B cell (primary cell): ENCODE measurements at regions not wholly inside any gene's neighbourhood (a gene's known extent, or its start where the extent isn't known, plus 50 kb on each side); places are given as distances from the start of the nearest gene placed in this dataset.
"Not testable (repeated sequence)": the region's sequence is repeated elsewhere in the genome, so short reads cannot be mapped to it uniquely, and the experiment has no call there.

Source experiments
- ATAC-seq: fragments of 200-7000 bp; cut with Tn5 transposase; one replicate; pipeline ENCODE4 v1.10.0; 2021; ENCODE audit warnings: low read depth, mild to moderate bottlenecking, moderate number of reproducible peaks, moderate library complexity
- CTCF ChIA-PET: fragments of 350-600 bp; sonication (Branson Sonifier 250); formaldehyde crosslinking; loops from one replicate; lab custom pipeline; 2021; ENCODE audit warnings: antibody characterized with exemption, inconsistent platforms; lab: Charles Lee
- POLR2A ChIA-PET: fragments of 350-600 bp; sonication (Branson Sonifier 250); formaldehyde crosslinking; loops from one replicate; lab custom pipeline; 2021; ENCODE audit warnings: antibody characterized with exemption; lab: Charles Lee
- DNase-seq: peaks from one replicate; pipeline ENCODE4 v3.0.0; 2013
- H2AFZ ChIP-seq: 2 replicates; pipeline ENCODE4 v1.6.1; 2012; ENCODE audit warnings: mild to moderate bottlenecking, low read depth, low read length; ENCODE audit not compliant: insufficient read depth, poor library complexity, severe bottlenecking
- H3K27ac ChIP-seq, 2 donors: 1 replicate in 1 of 2; 2 replicates in 1 of 2; pipeline ENCODE4 v1.5.1; 2012 to 2013; ENCODE audit warnings: low read length in 2 of 2, mild to moderate bottlenecking in 2 of 2, moderate library complexity in 1 of 2
- H3K27me3 ChIP-seq, 4 experiments: fragments of 200-600 bp in 1 of 4; sonication (generic) in 1 of 4; replicated peaks in 1 of 4; 1 replicate in 2 of 4; 2 replicates in 2 of 4; pipeline versions ENCODE4 v1.6.1 to v1.7.0; 2013 to 2016; ENCODE audit warnings: low read length in 3 of 4, mild to moderate bottlenecking in 2 of 4, mixed read lengths in 1 of 4, moderate library complexity in 1 of 4; ENCODE audit not compliant: insufficient read depth in 4 of 4, control insufficient read depth in 3 of 4; ENCODE audit errors: control extremely low read depth in 1 of 4
- H3K36me3 ChIP-seq, 2 experiments: replicated peaks in 1 of 2; 1 replicate in 1 of 2; 2 replicates in 1 of 2; pipeline versions ENCODE4 v1.6.1 to v1.7.1; 2013; ENCODE audit warnings: low read length in 1 of 2; ENCODE audit not compliant: insufficient read depth in 2 of 2, control insufficient read depth in 1 of 2; ENCODE audit errors: control extremely low read depth in 1 of 2, extremely low read depth in 1 of 2
- H3K4me1 ChIP-seq, 2 donors: fragments of 200-600 bp in 1 of 2; sonication (generic) in 1 of 2; 1 replicate in 1 of 2; 2 replicates in 1 of 2; pipeline versions ENCODE4 v1.5.1 to v1.6.1; 2013 to 2017; ENCODE audit warnings: low read length in 2 of 2; ENCODE audit not compliant: control insufficient read depth in 2 of 2, insufficient read depth in 2 of 2
- H3K4me2 ChIP-seq: replicated peaks from 2 replicates; pipeline ENCODE3; 2012; ENCODE audit warnings: mild to moderate bottlenecking, low read depth, low read length; ENCODE audit not compliant: poor library complexity, severe bottlenecking
- H3K4me3 ChIP-seq, 5 experiments: fragments of 200-600 bp in 1 of 5; sonication (generic) in 1 of 5; 1 replicate in 3 of 5; 2 replicates in 2 of 5; pipeline versions ENCODE4 v1.5.1 to v1.7.0; 2011 to 2016; ENCODE audit warnings: low read length in 4 of 5, mild to moderate bottlenecking in 4 of 5, low read depth in 2 of 5, control low read depth in 1 of 5, moderate library complexity in 1 of 5; ENCODE audit not compliant: insufficient read depth in 1 of 5; ENCODE audit errors: control extremely low read depth in 1 of 5, extremely low read depth in 1 of 5
- H3K79me2 ChIP-seq: fragments of 200-600 bp; sonication (generic); one replicate; pipeline ENCODE4 v1.6.0; 2016; ENCODE audit warnings: low read length; ENCODE audit not compliant: control insufficient read depth, insufficient read depth
- H3K9ac ChIP-seq: fragments of 200-600 bp; sonication (generic); 2 replicates; pipeline ENCODE4 v1.6.1; 2017; ENCODE audit warnings: mild to moderate bottlenecking, low read length, moderate library complexity
- H3K9me3 ChIP-seq, 3 donors: one replicate each; pipeline versions ENCODE4 v1.6.1 to v1.7.1; 2013; ENCODE audit warnings: low read length in 2 of 3; ENCODE audit not compliant: control insufficient read depth in 2 of 3, insufficient read depth in 1 of 3; ENCODE audit errors: control extremely low read depth in 1 of 3
- H4K20me1 ChIP-seq: 2 replicates; pipeline ENCODE4 v1.6.0; 2012; ENCODE audit warnings: mild to moderate bottlenecking, low read length; ENCODE audit not compliant: insufficient read depth, control insufficient read depth, poor library complexity, severe bottlenecking
- H3K27ac Mint-ChIP-seq: one replicate; pipeline ENCODE4 v1.8.0; 2021; ENCODE audit warnings: mixed read lengths
- H3K27me3 Mint-ChIP-seq: one replicate; pipeline ENCODE4 v1.8.0; 2021; ENCODE audit warnings: mixed read lengths
- H3K4me1 Mint-ChIP-seq: one replicate; pipeline ENCODE4 v1.8.0; 2021; ENCODE audit warnings: mixed read lengths
- H3K4me3 Mint-ChIP-seq: one replicate; pipeline ENCODE4 v1.8.0; 2021; ENCODE audit warnings: mixed read lengths
- H3K9me3 Mint-ChIP-seq: one replicate; pipeline ENCODE4 v1.8.0; 2022; ENCODE audit warnings: mixed read lengths; ENCODE audit not compliant: insufficient read depth
- EZH2 ChIP-seq: IDR thresholded peaks from 2 replicates; pipeline ENCODE4 v1.6.1; 2012; ENCODE audit warnings: borderline replicate concordance, low read depth, mild to moderate bottlenecking, moderate library complexity, low read length; ENCODE audit not compliant: insufficient read depth, poor library complexity, severe bottlenecking
- WGBS: methylation state at CpG from one replicate; pipeline ENCODE4 v1.1.5; 2013; ENCODE audit warnings: missing lambda C conversion rate; ENCODE audit not compliant: insufficient coverage; 5-methylcytosine and 5-hydroxymethylcytosine counted together
- intact Hi-C: fragments of 100-400 bp; cut with micrococcal nuclease; formaldehyde crosslinking; loops from one replicate; pipeline ENCODE4 v1.10.0; 2022
- TF ChIP-seq, protein P1 (sequence below): fragments of 200-600 bp; IDR thresholded peaks from one replicate; pipeline ENCODE4 v1.8.0; 2022; ENCODE audit warnings: antibody characterized with exemption, mild to moderate bottlenecking

- H3K4me3 Mint-ChIP-seq = no peak overlapping the region
- ATAC-seq (no peak), DNase-seq (no peak)
- H3K4me3 ChIP-seq = no peak overlapping the region
- peaks cover 0 to 5% (median 0%) of the 10 kb centered on the region in 4 experiments for H3K27me3 ChIP-seq
- no peaks in the 10 kb centered on the region for H3K4me1 ChIP-seq
- no peak overlapping the region for H3K9ac ChIP-seq
- H3K79me2 ChIP-seq = no peaks in the 10 kb centered on the region
- intact Hi-C loops = no loop called here
- no peak overlapping the region for H3K27ac ChIP-seq
- no peak overlapping the region for H2AFZ ChIP-seq
- ChIA-PET POLR2A (no interaction called here), CTCF (interaction anchor here (0.9 kb wide), 1 partner anchor 342 kb away, joined by 4 read pairs; no protein-coding TSS in a partner anchor)
- H3K27me3 Mint-ChIP-seq = peaks cover 7% of the 10 kb centered on the region
- no peak overlapping the region for H3K27ac Mint-ChIP-seq
- no peak overlapping the region for H3K4me2 ChIP-seq
- H3K9me3 Mint-ChIP-seq = no peaks in the 10 kb centered on the region
- H4K20me1 ChIP-seq = no peaks in the 10 kb centered on the region
- H3K4me1 Mint-ChIP-seq = no peaks in the 10 kb centered on the region
- no peaks in the 10 kb centered on the region for H3K9me3 ChIP-seq
- TF ChIP-seq, protein P1, sequence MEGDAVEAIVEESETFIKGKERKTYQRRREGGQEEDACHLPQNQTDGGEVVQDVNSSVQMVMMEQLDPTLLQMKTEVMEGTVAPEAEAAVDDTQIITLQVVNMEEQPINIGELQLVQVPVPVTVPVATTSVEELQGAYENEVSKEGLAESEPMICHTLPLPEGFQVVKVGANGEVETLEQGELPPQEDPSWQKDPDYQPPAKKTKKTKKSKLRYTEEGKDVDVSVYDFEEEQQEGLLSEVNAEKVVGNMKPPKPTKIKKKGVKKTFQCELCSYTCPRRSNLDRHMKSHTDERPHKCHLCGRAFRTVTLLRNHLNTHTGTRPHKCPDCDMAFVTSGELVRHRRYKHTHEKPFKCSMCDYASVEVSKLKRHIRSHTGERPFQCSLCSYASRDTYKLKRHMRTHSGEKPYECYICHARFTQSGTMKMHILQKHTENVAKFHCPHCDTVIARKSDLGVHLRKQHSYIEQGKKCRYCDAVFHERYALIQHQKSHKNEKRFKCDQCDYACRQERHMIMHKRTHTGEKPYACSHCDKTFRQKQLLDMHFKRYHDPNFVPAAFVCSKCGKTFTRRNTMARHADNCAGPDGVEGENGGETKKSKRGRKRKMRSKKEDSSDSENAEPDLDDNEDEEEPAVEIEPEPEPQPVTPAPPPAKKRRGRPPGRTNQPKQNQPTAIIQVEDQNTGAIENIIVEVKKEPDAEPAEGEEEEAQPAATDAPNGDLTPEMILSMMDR = no peak
- TF ChIP-seq EZH2 = no peak
- no peaks in the 10 kb centered on the region for H3K36me3 ChIP-seq
Observed at GRCh38 chr10:23657677-23658076, 218.8 kb downstream of the OTUD1 start.

GRCh38 chr10:23671866-23672265 is 233.0 kb downstream of the OTUD1 start:
- POLR2A ChIA-PET, intact Hi-C loops, H4K20me1 ChIP-seq, H3K27me3 Mint-ChIP-seq, H3K27ac Mint-ChIP-seq, H3K27ac ChIP-seq, DNase-seq, H3K4me3 Mint-ChIP-seq, CTCF ChIA-PET, H3K4me2 ChIP-seq, ATAC-seq, H3K9me3 Mint-ChIP-seq, H3K4me1 ChIP-seq, H3K79me2 ChIP-seq, H3K4me3 ChIP-seq, H3K36me3 ChIP-seq, H3K9me3 ChIP-seq, H2AFZ ChIP-seq, H3K4me1 Mint-ChIP-seq, H3K27me3 ChIP-seq, H3K9ac ChIP-seq: not testable (repeated sequence)
- 79% methylated on average over 7 of the region's 7 CpGs for WGBS
